ENCODE measurements at regions not wholly inside any gene's neighbourhood (a gene's known extent, or its start where the extent isn't known, plus 50 kb on each side); places are given as distances from the start of the nearest gene placed in this dataset.

- no peak for DNase-seq (ENCODE audit: low spot score)
These were observed 1357.0 kb upstream of the AGA start for GRCh38 chr4:178799204-178799603.

- DNase-seq (ENCODE audit: low spot score), result no peak
These were observed 1365.9 kb upstream of the AGA start for GRCh38 chr4:178808106-178808505.

GRCh38 chr4:178809921-178810320, 1367.7 kb upstream of the AGA start:
- DNase-seq (ENCODE audit: low spot score), result no peak

- no peak for DNase-seq (ENCODE audit: low spot score)
These were observed 1369.1 kb upstream of the AGA start for GRCh38 chr4:178811356-178811755.

- DNase-seq (ENCODE audit: low spot score), result no peak
These were observed 1370.6 kb upstream of the AGA start for GRCh38 chr4:178812866-178813265.

GRCh38 chr4:178814908-178815307, 1372.7 kb upstream of the AGA start:
- no peak for DNase-seq (ENCODE audit: low spot score)

- no peak for DNase-seq (ENCODE audit: low spot score)
These were observed 1381.5 kb upstream of the AGA start for GRCh38 chr4:178823673-178824295.

- DNase-seq (ENCODE audit: low spot score), result no peak
These were observed 1394.6 kb upstream of the AGA start for GRCh38 chr4:178836865-178837264.

- no peak for DNase-seq (ENCODE audit: low spot score)
These were observed 1396.5 kb upstream of the AGA start for GRCh38 chr4:178838776-178839175.

- DNase-seq (ENCODE audit: low spot score), result no peak
These were observed 1414.0 kb upstream of the AGA start for GRCh38 chr4:178856139-178856800.

GRCh38 chr4:178871476-178871875, 1429.2 kb upstream of the AGA start:
- DNase-seq (ENCODE audit: low spot score), result no peak

GRCh38 chr4:178881937-178882336, 1439.7 kb upstream of the AGA start:
- no peak for DNase-seq (ENCODE audit: low spot score)

GRCh38 chr4:178894126-178894525, 1451.9 kb upstream of the AGA start:
- no peak for DNase-seq (ENCODE audit: low spot score)

- no peak for DNase-seq (ENCODE audit: low spot score)
These were observed 1456.8 kb upstream of the AGA start for GRCh38 chr4:178899084-178899483.

- no peak for DNase-seq (ENCODE audit: low spot score)
These were observed 1475.5 kb upstream of the AGA start for GRCh38 chr4:178917756-178918155.

GRCh38 chr4:178937130-178937529, 1494.9 kb upstream of the AGA start:
- DNase-seq (ENCODE audit: low spot score), result no peak

GRCh38 chr4:178941975-178942374, 1499.7 kb upstream of the AGA start:
- no peak for DNase-seq (ENCODE audit: low spot score)

GRCh38 chr4:178953447-178954120, 1511.3 kb upstream of the AGA start:
- no peak for DNase-seq (ENCODE audit: low spot score)

- no peak for DNase-seq (ENCODE audit: low spot score)
These were observed 1513.4 kb upstream of the AGA start for GRCh38 chr4:178955614-178956013.

GRCh38 chr4:178958725-178959440, 1516.6 kb upstream of the AGA start:
- DNase-seq (ENCODE audit: low spot score), result no peak

GRCh38 chr4:178963446-178964045, 1521.3 kb upstream of the AGA start:
- no peak for DNase-seq (ENCODE audit: low spot score)

- DNase-seq (ENCODE audit: low spot score), result no peak
These were observed 1524.4 kb upstream of the AGA start for GRCh38 chr4:178966644-178967043.
